IMR-90 (cell line): ENCODE measurements at regions not wholly inside any gene's neighbourhood (a gene's known extent, or its start where the extent isn't known, plus 50 kb on each side); places are given as distances from the start of the nearest gene placed in this dataset.

Source experiments
- ATAC-seq: fragments of 200-7000 bp; cut with Tn5 transposase; 2 replicates; pipeline ENCODE4 v1.9.1; 2020; ENCODE audit warnings: low read depth, mild to moderate bottlenecking, moderate library complexity
- BruUV-seq: library from RNA; stranded (reverse); fragments of 400-500 nt; replicated peaks from 2 replicates; lab custom pipeline; 2021; lab: Mats Ljungman, UMichigan
- CTCF ChIA-PET: fragments of 300-600 bp; formaldehyde crosslinking; extraction: SDS; loops from one replicate; lab custom pipeline; 2021; ENCODE audit warnings: antibody characterized with exemption; lab: Yijun Ruan, JAX
- POLR2A ChIA-PET: fragments of 300-600 bp; sonication (Branson Sonifier 250); formaldehyde crosslinking; loops from one replicate; lab custom pipeline; 2022; ENCODE audit warnings: antibody characterized with exemption; ENCODE audit not compliant: unreplicated experiment; lab: Charles Lee
- DNase-seq: peaks from one replicate; pipeline ENCODE4 v3.0.0; 2013
- H2AFZ ChIP-seq: replicated peaks from 2 replicates; pipeline ENCODE3; 2013; ENCODE audit warnings: low read length, mild to moderate bottlenecking; ENCODE audit not compliant: poor library complexity
- H2AK5ac ChIP-seq: 2 replicates; pipeline ENCODE4 v1.6.1; 2013; ENCODE audit warnings: low read depth, low read length, inconsistent platforms
- H2AK9ac ChIP-seq: replicated peaks from 2 replicates; pipeline ENCODE3; 2013; ENCODE audit warnings: mild to moderate bottlenecking, low read depth, low read length, moderate library complexity; ENCODE audit not compliant: poor library complexity
- H2BK120ac ChIP-seq: 2 replicates; pipeline ENCODE4 v1.6.1; 2013; ENCODE audit warnings: low read depth, low read length, inconsistent platforms
- H2BK15ac ChIP-seq: 3 replicates; pipeline ENCODE4 v1.6.1; 2013; ENCODE audit warnings: low read depth, low read length, inconsistent platforms
- H2BK20ac ChIP-seq: 2 replicates; pipeline ENCODE4 v1.6.1; 2013; ENCODE audit warnings: low read depth, mild to moderate bottlenecking, inconsistent platforms, low read length, moderate library complexity
- H2BK5ac ChIP-seq: 2 replicates; pipeline ENCODE4 v1.6.1; 2013; ENCODE audit warnings: mild to moderate bottlenecking, low read depth, low read length, inconsistent platforms; ENCODE audit not compliant: poor library complexity, severe bottlenecking
- H3K14ac ChIP-seq: replicated peaks from 2 replicates; pipeline ENCODE4 v1.6.1; 2013; ENCODE audit warnings: low read depth, low read length, inconsistent platforms
- H3K18ac ChIP-seq: 2 replicates; pipeline ENCODE4 v1.6.1; 2013; ENCODE audit warnings: low read depth, low read length, control low read depth
- H3K23ac ChIP-seq: 2 replicates; pipeline ENCODE4 v1.6.1; 2013; ENCODE audit warnings: low read depth, low read length, inconsistent platforms
- H3K27ac ChIP-seq: 2 replicates; pipeline ENCODE4 v1.5.1; 2013; ENCODE audit warnings: mild to moderate bottlenecking, control low read depth, low read length; ENCODE audit not compliant: insufficient read depth
- H3K27me3 ChIP-seq: 2 replicates; pipeline ENCODE4 v1.6.1; 2013; ENCODE audit warnings: low read length; ENCODE audit not compliant: control insufficient read depth, insufficient read depth
- H3K36me3 ChIP-seq: 2 replicates; pipeline ENCODE4 v1.6.1; 2013; ENCODE audit warnings: low read length, mixed read lengths; ENCODE audit not compliant: control insufficient read depth, insufficient read depth
- H3K4ac ChIP-seq: 2 replicates; pipeline ENCODE4 v1.6.1; 2013; ENCODE audit warnings: low read depth, low read length, inconsistent platforms
- H3K4me1 ChIP-seq: 2 replicates; pipeline ENCODE4 v1.6.1; 2013; ENCODE audit warnings: low read length, mixed read lengths; ENCODE audit not compliant: control insufficient read depth, insufficient read depth
- H3K4me2 ChIP-seq: 2 replicates; pipeline ENCODE4 v1.6.1; 2013; ENCODE audit warnings: low read depth, mild to moderate bottlenecking, control low read depth, low read length, moderate library complexity
- H3K4me3 ChIP-seq: 2 replicates; pipeline ENCODE4 v1.5.1; 2013; ENCODE audit warnings: low read depth, mild to moderate bottlenecking, control low read depth, low read length, moderate library complexity; ENCODE audit not compliant: insufficient read depth
- H3K56ac ChIP-seq: 2 replicates; pipeline ENCODE4 v1.6.1; 2013; ENCODE audit warnings: low read length, inconsistent platforms; ENCODE audit not compliant: insufficient read depth; ENCODE audit errors: extremely low read depth
- H3K79me1 ChIP-seq, 2 experiments: 2 replicates each; pipeline ENCODE4 v1.6.1; 2013; ENCODE audit warnings: low read length in 2 of 2, inconsistent platforms in 1 of 2, low read depth in 1 of 2
- H3K9ac ChIP-seq: 2 replicates; pipeline ENCODE4 v1.6.1; 2013; ENCODE audit warnings: low read depth, low read length, control low read depth
- H3K9me1 ChIP-seq: 2 replicates; pipeline ENCODE4 v1.6.1; 2013; ENCODE audit warnings: low read length, inconsistent platforms; ENCODE audit not compliant: insufficient read depth
- H3K9me3 ChIP-seq: 2 replicates; pipeline ENCODE4 v1.6.1; 2013; ENCODE audit warnings: low read length; ENCODE audit not compliant: control insufficient read depth, insufficient read depth
- H4K20me1 ChIP-seq: 2 replicates; pipeline ENCODE4 v1.6.1; 2013; ENCODE audit warnings: low read length, inconsistent platforms; ENCODE audit not compliant: insufficient read depth
- H4K5ac ChIP-seq: 2 replicates; pipeline ENCODE4 v1.6.1; 2013; ENCODE audit warnings: mild to moderate bottlenecking, low read depth, low read length, control low read depth
- H4K8ac ChIP-seq, 2 experiments: 2 replicates each; pipeline ENCODE4 v1.6.1; 2013; ENCODE audit warnings: low read depth in 2 of 2, low read length in 2 of 2, control low read depth in 1 of 2, inconsistent platforms in 1 of 2
- H4K91ac ChIP-seq: 2 replicates; pipeline ENCODE4 v1.6.1; 2013; ENCODE audit warnings: low read depth, low read length, inconsistent platforms; ENCODE audit not compliant: insufficient read depth
- BHLHE40 ChIP-seq: fragments of 150-350 bp; IDR thresholded peaks from 2 replicates; pipeline ENCODE4 v1.6.1; 2016; ENCODE audit warnings: mild to moderate bottlenecking, low read depth, low read length
- CEBPB ChIP-seq: IDR thresholded peaks from 2 replicates; pipeline ENCODE4 v1.6.1; 2012; ENCODE audit warnings: low read depth, low read length, improper control_type of control experiment
- CHD1 ChIP-seq: IDR thresholded peaks from 2 replicates; pipeline ENCODE4 v1.6.1; 2012; ENCODE audit warnings: low read depth, low read length, improper control_type of control experiment
- FOS ChIP-seq: fragments of 150-350 bp; IDR thresholded peaks from 2 replicates; pipeline ENCODE4 v1.6.1; 2016; ENCODE audit warnings: low read depth, low read length
- MAFK ChIP-seq: IDR thresholded peaks from 2 replicates; pipeline ENCODE4 v1.6.1; 2012; ENCODE audit warnings: low read depth, low read length, improper control_type of control experiment
- MAZ ChIP-seq: IDR thresholded peaks from 2 replicates; pipeline ENCODE4 v1.6.1; 2012; ENCODE audit warnings: low read depth, mild to moderate bottlenecking, low read length, improper control_type of control experiment, moderate library complexity, borderline replicate concordance
- MXI1 ChIP-seq: IDR thresholded peaks from 2 replicates; pipeline ENCODE4 v1.6.1; 2012; ENCODE audit warnings: low read depth, mild to moderate bottlenecking, low read length, moderate library complexity, borderline replicate concordance
- NFE2L2 ChIP-seq: fragments of 150-350 bp; IDR thresholded peaks from 2 replicates; pipeline ENCODE4 v1.6.1; 2016; ENCODE audit warnings: low read depth, mild to moderate bottlenecking, low read length
- POLR2A ChIP-seq: IDR thresholded peaks from 2 replicates; pipeline ENCODE4 v1.6.1; 2012; ENCODE audit warnings: mild to moderate bottlenecking, low read depth, low read length
- RAD21 ChIP-seq: IDR thresholded peaks from 2 replicates; pipeline ENCODE4 v1.6.1; 2012; ENCODE audit warnings: low read length, improper control_type of control experiment
- RCOR1 ChIP-seq: IDR thresholded peaks from 2 replicates; pipeline ENCODE4 v1.6.1; 2012; ENCODE audit warnings: mild to moderate bottlenecking, low read length, improper control_type of control experiment; ENCODE audit not compliant: insufficient replicate concordance
- RFX5 ChIP-seq: IDR thresholded peaks from 2 replicates; pipeline ENCODE4 v1.8.0; 2012; ENCODE audit warnings: low read depth, mild to moderate bottlenecking, low read length, moderate library complexity
- SMC3 ChIP-seq: fragments of 150-350 bp; IDR thresholded peaks from 2 replicates; pipeline ENCODE4 v1.6.1; 2016; ENCODE audit warnings: low read depth, mild to moderate bottlenecking, antibody characterized with exemption, low read length, moderate library complexity
- WGBS, 2 experiments: methylation state at CpG; one replicate each; pipeline versions ENCODE4 v1.1.5 to v1.1.7; 2013; ENCODE audit warnings: missing lambda C conversion rate in 2 of 2; ENCODE audit not compliant: insufficient read length in 1 of 2; ENCODE audit errors: extremely low coverage in 2 of 2; 5-methylcytosine and 5-hydroxymethylcytosine counted together
- dilution Hi-C: fragments of 300-500 bp; cut with HindIII; formaldehyde crosslinking; loops from one replicate; pipeline ENCODE4 v1.14.3; 2018; ENCODE audit warnings: low sequenced_read_pairs; ENCODE audit not compliant: unreplicated experiment
- in situ Hi-C: fragments of 300-500 bp; cut with MboI; formaldehyde crosslinking; loops from 3 replicates; pipeline ENCODE4 v1.14.3; 2019; ENCODE audit warnings: low sequenced_read_pairs, inconsistent platforms, mixed read lengths
- intact Hi-C: fragments of 100-400 bp; cut with micrococcal nuclease; formaldehyde crosslinking; loops from 2 replicates; pipeline ENCODE4 v1.10.0; 2022
- TF ChIP-seq, protein P1 (sequence below): fragments of 150-350 bp; IDR thresholded peaks from 2 replicates; pipeline ENCODE4 v1.6.1; 2017; ENCODE audit warnings: mild to moderate bottlenecking, antibody characterized with exemption, low read length, low read depth
- TF ChIP-seq, protein P2 (sequence below): fragments of 150-350 bp; IDR thresholded peaks from 2 replicates; pipeline ENCODE4 v1.6.1; 2016; ENCODE audit warnings: low read depth, mild to moderate bottlenecking, low read length, moderate library complexity, borderline replicate concordance
- TF ChIP-seq, protein P3 (sequence below): conservative IDR thresholded peaks from 2 replicates; pipeline ENCODE4 v1.5.1; 2012; ENCODE audit warnings: mild to moderate bottlenecking, low read depth, low read length, improper control_type of control experiment

DNA sequence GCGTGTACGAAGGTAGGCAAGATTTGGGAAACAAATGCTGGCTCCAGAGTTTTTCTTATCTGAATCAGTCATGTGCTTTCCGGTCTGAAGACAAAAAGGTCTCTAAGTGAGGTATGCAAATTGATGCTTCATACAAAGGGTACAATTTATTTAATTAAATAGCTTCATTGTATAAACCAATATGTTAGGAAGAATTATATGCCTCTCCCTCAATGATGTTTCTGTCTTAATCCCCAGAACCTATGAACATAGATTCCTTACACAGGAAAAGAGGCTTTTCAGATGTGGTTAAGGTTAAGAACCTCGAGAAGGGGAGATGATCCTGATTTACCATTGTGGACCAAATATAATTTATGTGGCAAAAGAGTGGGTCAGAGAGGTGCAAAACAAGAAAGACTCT lies 543.5 kb upstream of the PCDH10 start:
- Histone ChIP-seq H3K36me3 (no peaks in the 10 kb centered on the region), H3K14ac (no peak overlapping the region), H3K4ac (no peak overlapping the region), H3K9ac (no peak overlapping the region), H3K4me1 (no peaks in the 10 kb centered on the region), H3K9me3 (no peaks in the 10 kb centered on the region), H4K20me1 (no peaks in the 10 kb centered on the region), H3K9me1 (no peaks in the 10 kb centered on the region), H2AFZ (no peak overlapping the region), H4K5ac (no peak overlapping the region), H3K56ac (no peak overlapping the region), H3K4me2 (no peak overlapping the region), H4K8ac (no peak overlapping the region), H3K27me3 (no peaks in the 10 kb centered on the region), H3K23ac (no peak overlapping the region), H3K79me1 (no peaks in the 10 kb centered on the region), H3K18ac (no peak overlapping the region), H2AK5ac (no peak overlapping the region), H2BK20ac (no peak overlapping the region), H2BK5ac (no peak overlapping the region), H4K91ac (no peak overlapping the region), H2BK15ac (no peak overlapping the region), H3K4me3 (no peak overlapping the region), H3K27ac (no peak overlapping the region), H2BK120ac (no peak overlapping the region), H2AK9ac (no peak overlapping the region)
- TF ChIP-seq, protein P1, sequence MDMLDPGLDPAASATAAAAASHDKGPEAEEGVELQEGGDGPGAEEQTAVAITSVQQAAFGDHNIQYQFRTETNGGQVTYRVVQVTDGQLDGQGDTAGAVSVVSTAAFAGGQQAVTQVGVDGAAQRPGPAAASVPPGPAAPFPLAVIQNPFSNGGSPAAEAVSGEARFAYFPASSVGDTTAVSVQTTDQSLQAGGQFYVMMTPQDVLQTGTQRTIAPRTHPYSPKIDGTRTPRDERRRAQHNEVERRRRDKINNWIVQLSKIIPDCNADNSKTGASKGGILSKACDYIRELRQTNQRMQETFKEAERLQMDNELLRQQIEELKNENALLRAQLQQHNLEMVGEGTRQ = no peak
- TF ChIP-seq MXI1 (no peak), RAD21 (no peak), BHLHE40 (no peak), POLR2A (no peak), RFX5 (no peak), CHD1 (no peak), FOS (no peak), MAFK (no peak), NFE2L2 (no peak), CEBPB (no peak), RCOR1 (no peak), SMC3 (no peak), MAZ (no peak)
- TF ChIP-seq, protein P2, sequence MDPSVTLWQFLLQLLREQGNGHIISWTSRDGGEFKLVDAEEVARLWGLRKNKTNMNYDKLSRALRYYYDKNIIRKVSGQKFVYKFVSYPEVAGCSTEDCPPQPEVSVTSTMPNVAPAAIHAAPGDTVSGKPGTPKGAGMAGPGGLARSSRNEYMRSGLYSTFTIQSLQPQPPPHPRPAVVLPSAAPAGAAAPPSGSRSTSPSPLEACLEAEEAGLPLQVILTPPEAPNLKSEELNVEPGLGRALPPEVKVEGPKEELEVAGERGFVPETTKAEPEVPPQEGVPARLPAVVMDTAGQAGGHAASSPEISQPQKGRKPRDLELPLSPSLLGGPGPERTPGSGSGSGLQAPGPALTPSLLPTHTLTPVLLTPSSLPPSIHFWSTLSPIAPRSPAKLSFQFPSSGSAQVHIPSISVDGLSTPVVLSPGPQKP = no peak
- TF ChIP-seq, protein P3, sequence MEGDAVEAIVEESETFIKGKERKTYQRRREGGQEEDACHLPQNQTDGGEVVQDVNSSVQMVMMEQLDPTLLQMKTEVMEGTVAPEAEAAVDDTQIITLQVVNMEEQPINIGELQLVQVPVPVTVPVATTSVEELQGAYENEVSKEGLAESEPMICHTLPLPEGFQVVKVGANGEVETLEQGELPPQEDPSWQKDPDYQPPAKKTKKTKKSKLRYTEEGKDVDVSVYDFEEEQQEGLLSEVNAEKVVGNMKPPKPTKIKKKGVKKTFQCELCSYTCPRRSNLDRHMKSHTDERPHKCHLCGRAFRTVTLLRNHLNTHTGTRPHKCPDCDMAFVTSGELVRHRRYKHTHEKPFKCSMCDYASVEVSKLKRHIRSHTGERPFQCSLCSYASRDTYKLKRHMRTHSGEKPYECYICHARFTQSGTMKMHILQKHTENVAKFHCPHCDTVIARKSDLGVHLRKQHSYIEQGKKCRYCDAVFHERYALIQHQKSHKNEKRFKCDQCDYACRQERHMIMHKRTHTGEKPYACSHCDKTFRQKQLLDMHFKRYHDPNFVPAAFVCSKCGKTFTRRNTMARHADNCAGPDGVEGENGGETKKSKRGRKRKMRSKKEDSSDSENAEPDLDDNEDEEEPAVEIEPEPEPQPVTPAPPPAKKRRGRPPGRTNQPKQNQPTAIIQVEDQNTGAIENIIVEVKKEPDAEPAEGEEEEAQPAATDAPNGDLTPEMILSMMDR = no peak
- WGBS, 2 experiments = no CpG with 5 or more reads among the region's 4 CpGs
- ChIA-PET POLR2A (no interaction called here), CTCF (no interaction called here)
- in situ Hi-C loops (no loop called here), intact Hi-C loops (no loop called here), dilution Hi-C loops (no loop called here)
- no TSS peak for BruUV-seq
- no peak for DNase-seq
- no peak for ATAC-seq
